Kidney epithelial cell (primary cell): ENCODE measurements at regions not wholly inside any gene's neighbourhood (a gene's known extent, or its start where the extent isn't known, plus 50 kb on each side); places are given as distances from the start of the nearest gene placed in this dataset.

Source experiments
- DNase-seq: peaks from one replicate; pipeline ENCODE4 v3.0.0-alpha.2; 2010; ENCODE audit warnings: low read depth
- H3K27me3 ChIP-seq: 2 replicates; pipeline ENCODE4 v1.6.0; 2011; ENCODE audit warnings: low read length; ENCODE audit not compliant: control insufficient read depth, insufficient read depth
- H3K36me3 ChIP-seq: 2 replicates; pipeline ENCODE4 v1.5.1; 2011; ENCODE audit warnings: low read length; ENCODE audit not compliant: control insufficient read depth, insufficient read depth
- H3K4me3 ChIP-seq: 2 replicates; pipeline ENCODE4 v1.5.1; 2011; ENCODE audit warnings: low read depth, mild to moderate bottlenecking, control low read depth, low read length
- CTCF ChIP-seq: IDR thresholded peaks from 2 replicates; pipeline ENCODE4 v1.5.1; 2011; ENCODE audit warnings: mild to moderate bottlenecking, moderate library complexity, low read length, control low read depth, inconsistent platforms; ENCODE audit not compliant: insufficient read depth, poor library complexity, severe bottlenecking

GRCh38 chr21:21751286-21751685 is 753.1 kb downstream of the NCAM2 start:
- H3K27me3 ChIP-seq: no peaks in the 10 kb centered on the region
- DNase-seq: no peak
- no peak overlapping the region for H3K4me3 ChIP-seq
- H3K36me3 ChIP-seq: no peaks in the 10 kb centered on the region
- no peak for TF ChIP-seq CTCF

- H3K36me3 ChIP-seq: no peaks in the 10 kb centered on the region
- no peak for DNase-seq
- no peak overlapping the region for H3K4me3 ChIP-seq
- TF ChIP-seq CTCF: no peak
- H3K27me3 ChIP-seq: no peaks in the 10 kb centered on the region
Measured at GRCh38 chr21:21762855-21763254, 764.6 kb downstream of the NCAM2 start.

DNA sequence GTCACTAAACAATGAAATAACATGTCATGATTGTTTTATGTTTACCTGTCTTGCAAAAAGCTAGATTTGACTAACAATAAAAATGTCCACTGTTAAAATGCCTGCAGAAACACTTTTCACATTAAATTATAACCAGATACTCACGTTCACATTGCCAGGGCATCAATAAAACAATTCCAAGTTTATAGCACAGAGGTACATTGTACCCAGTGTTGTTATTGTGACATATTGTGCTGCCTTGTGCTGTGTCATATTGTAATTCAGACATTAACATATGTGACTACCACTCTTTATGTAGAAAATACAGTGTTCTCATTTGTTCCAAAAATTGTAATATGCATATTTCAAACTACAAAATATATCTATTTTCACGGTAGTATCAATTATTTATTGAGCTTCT is 766.1 kb downstream of the NCAM2 start:
- no peak overlapping the region for H3K4me3 ChIP-seq
- no peaks in the 10 kb centered on the region for H3K36me3 ChIP-seq
- TF ChIP-seq CTCF: no peak
- DNase-seq: no peak
- no peaks in the 10 kb centered on the region for H3K27me3 ChIP-seq

DNA sequence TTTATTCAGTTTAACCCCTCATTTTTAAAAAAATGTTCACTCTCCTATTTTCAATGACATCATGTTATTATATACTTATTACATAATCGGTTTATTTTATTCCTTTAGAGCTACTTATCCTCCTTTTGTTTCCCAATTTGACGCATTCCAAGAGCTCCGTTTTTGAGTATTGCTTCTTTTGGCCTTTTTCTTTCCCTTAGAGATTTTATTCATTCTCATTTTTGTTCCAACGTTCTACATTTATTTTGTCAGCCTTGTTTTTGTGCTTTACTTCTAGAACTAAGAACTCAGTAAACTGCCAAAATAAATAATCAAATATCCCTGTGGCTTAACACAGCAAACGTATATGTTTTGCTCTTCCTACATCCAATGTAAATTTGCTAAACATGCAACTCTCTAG is 769.1 kb downstream of the NCAM2 start:
- Histone ChIP-seq H3K27me3 (no peaks in the 10 kb centered on the region), H3K4me3 (no peak overlapping the region), H3K36me3 (no peaks in the 10 kb centered on the region)
- no peak for DNase-seq
- TF ChIP-seq CTCF: no peak

GRCh38 chr21:21788591-21788990 is 790.4 kb downstream of the NCAM2 start:
- H3K4me3 ChIP-seq: no peak overlapping the region
- H3K27me3 ChIP-seq: no peaks in the 10 kb centered on the region
- no peaks in the 10 kb centered on the region for H3K36me3 ChIP-seq
- no peak for DNase-seq
- TF ChIP-seq CTCF: no peak

GRCh38 chr21:21801921-21802320 is 803.7 kb downstream of the NCAM2 start:
- Histone ChIP-seq H3K4me3 (no peak overlapping the region), H3K27me3 (no peaks in the 10 kb centered on the region), H3K36me3 (no peaks in the 10 kb centered on the region)
- no peak for DNase-seq
- no peak for TF ChIP-seq CTCF
